Keratinocyte (primary cell): ENCODE measurements at regions not wholly inside any gene's neighbourhood (a gene's known extent, or its start where the extent isn't known, plus 50 kb on each side); places are given as distances from the start of the nearest gene placed in this dataset.

Experiments
- DNase-seq: peaks from one replicate; pipeline ENCODE4 v3.0.0-alpha.2; 2011; ENCODE audit warnings: low read depth, missing footprints, low spot score
- FAIRE-seq: peaks from 2 replicates; lab custom pipeline; 2011; peaks lifted over from hg19 to GRCh38; lab: Jason Lieb, UNC
- H2AFZ ChIP-seq: 2 replicates; pipeline ENCODE4 v1.6.0; 2012; ENCODE audit warnings: low read length, control low read depth, inconsistent platforms; ENCODE audit not compliant: control insufficient read depth
- H3K27ac ChIP-seq: 2 replicates; pipeline ENCODE4 v1.5.1; 2011; ENCODE audit warnings: low read length; ENCODE audit not compliant: control insufficient read depth, insufficient read depth
- H3K27me3 ChIP-seq: 3 replicates; pipeline ENCODE4 v1.6.0; 2011; ENCODE audit warnings: low read length; ENCODE audit not compliant: control insufficient read depth, insufficient read depth; ENCODE audit errors: extremely low read depth
- H3K36me3 ChIP-seq, 2 experiments: 2 replicates in 1 of 2; 3 replicates in 1 of 2; pipeline ENCODE4 v1.5.1; 2011; ENCODE audit warnings: low read length in 2 of 2, mild to moderate bottlenecking in 1 of 2; ENCODE audit not compliant: control insufficient read depth in 2 of 2, insufficient read depth in 2 of 2; ENCODE audit errors: extremely low read depth in 1 of 2
- H3K4me1 ChIP-seq: 3 replicates; pipeline ENCODE4 v1.5.1; 2011; ENCODE audit warnings: low read length; ENCODE audit not compliant: control insufficient read depth, insufficient read depth; ENCODE audit errors: extremely low read depth
- H3K4me2 ChIP-seq: 3 replicates; pipeline ENCODE4 v1.6.0; 2011; ENCODE audit warnings: low read depth, low read length; ENCODE audit not compliant: control insufficient read depth, insufficient read depth; ENCODE audit errors: extremely low read depth
- H3K4me3 ChIP-seq, 3 experiments: fragments of 200-600 bp in 1 of 3; sonication (generic) in 1 of 3; 2 replicates in 2 of 3; 3 replicates in 1 of 3; pipeline ENCODE4 v1.5.1; 2011 to 2016; ENCODE audit warnings: low read length in 3 of 3, mild to moderate bottlenecking in 3 of 3, control low read depth in 2 of 3, inconsistent platforms in 1 of 3, low read depth in 1 of 3, mixed read lengths in 1 of 3, mixed run types in 1 of 3, moderate library complexity in 1 of 3; ENCODE audit not compliant: control insufficient read depth in 2 of 3, insufficient read depth in 2 of 3; ENCODE audit errors: extremely low read depth in 1 of 3
- H3K79me2 ChIP-seq: 2 replicates; pipeline ENCODE4 v1.6.0; 2012; ENCODE audit warnings: low read length; ENCODE audit not compliant: control insufficient read depth, insufficient read depth
- H3K9ac ChIP-seq: 3 replicates; pipeline ENCODE4 v1.6.0; 2011; ENCODE audit warnings: low read length; ENCODE audit not compliant: control insufficient read depth, insufficient read depth; ENCODE audit errors: extremely low read depth
- H3K9me1 ChIP-seq: 3 replicates; pipeline ENCODE4 v1.6.0; 2011; ENCODE audit warnings: low read length; ENCODE audit not compliant: control insufficient read depth, insufficient read depth; ENCODE audit errors: extremely low read depth
- H3K9me3 ChIP-seq: 2 replicates; pipeline ENCODE4 v1.5.1; 2012; ENCODE audit warnings: low read depth, low read length; ENCODE audit not compliant: control insufficient read depth
- H4K20me1 ChIP-seq: 3 replicates; pipeline ENCODE4 v1.6.0; 2011; ENCODE audit warnings: low read length; ENCODE audit not compliant: control insufficient read depth, insufficient read depth; ENCODE audit errors: extremely low read depth
- CTCF ChIP-seq, 3 experiments: IDR thresholded peaks in 1 of 3; conservative IDR thresholded peaks in 1 of 3; optimal IDR thresholded peaks in 1 of 3; 2 replicates in 2 of 3; 3 replicates in 1 of 3; pipeline versions ENCODE3 to v1.5.1; 2011; ENCODE audit warnings: low read length in 3 of 3, mild to moderate bottlenecking in 3 of 3, moderate library complexity in 2 of 3, control low read depth in 1 of 3, inconsistent platforms in 1 of 3; ENCODE audit not compliant: insufficient read depth in 2 of 3; ENCODE audit errors: extremely low read depth in 1 of 3
- EZH2 ChIP-seq: IDR thresholded peaks from one replicate; pipeline ENCODE4 v1.6.1; 2012; ENCODE audit warnings: inconsistent platforms, mild to moderate bottlenecking, low read length, moderate library complexity
- dilution Hi-C: fragments of 300-500 bp; cut with MboI; formaldehyde crosslinking; loops from one replicate; pipeline ENCODE4 v1.7.0; 2020; ENCODE audit warnings: low sequenced_read_pairs; ENCODE audit not compliant: extremely low pct_ligation_motif_present

GRCh38 chr6:144617191-144617590 is 332.1 kb downstream of the UTRN start:
- DNase-seq: no peak
- H3K9me1 ChIP-seq: no peaks in the 10 kb centered on the region
- H3K4me3 ChIP-seq: no peak overlapping the region
- TF ChIP-seq CTCF (optimal IDR thresholded peaks at IDR 0.05 in 1 of 3, IDR thresholded peaks at IDR 0.05 in 1 of 3, conservative IDR thresholded peaks at IDR 0.05 in 1 of 3; ENCODE audit: extremely low read depth in 1 of 3, insufficient read depth in 2 of 3, low read length in 3 of 3) (no peak), EZH2 (no peak)
- no peak overlapping the region for H2AFZ ChIP-seq
- dilution Hi-C loops: no loop called here
- H3K9ac ChIP-seq: no peak overlapping the region
- H4K20me1 ChIP-seq: no peaks in the 10 kb centered on the region
- H3K4me2 ChIP-seq: no peak overlapping the region
- H3K27ac ChIP-seq: no peak overlapping the region
- no peaks in the 10 kb centered on the region for H3K4me1 ChIP-seq
- H3K36me3 ChIP-seq: no peaks in the 10 kb centered on the region
- H3K27me3 ChIP-seq: no peaks in the 10 kb centered on the region
- H3K9me3 ChIP-seq: no peaks in the 10 kb centered on the region
- no peaks in the 10 kb centered on the region for H3K79me2 ChIP-seq
- no peak for FAIRE-seq

- H3K4me3 ChIP-seq: no peak overlapping the region
- DNase-seq (no peak), FAIRE-seq (no peak)
- TF ChIP-seq CTCF (optimal IDR thresholded peaks at IDR 0.05 in 1 of 3, IDR thresholded peaks at IDR 0.05 in 1 of 3, conservative IDR thresholded peaks at IDR 0.05 in 1 of 3; ENCODE audit: extremely low read depth in 1 of 3, insufficient read depth in 2 of 3, low read length in 3 of 3) (no peak), EZH2 (no peak)
- H3K9me1 ChIP-seq: no peaks in the 10 kb centered on the region
- H2AFZ ChIP-seq: no peak overlapping the region
- H3K4me2 ChIP-seq: no peak overlapping the region
- no peaks in the 10 kb centered on the region for H3K4me1 ChIP-seq
- H3K27me3 ChIP-seq: no peaks in the 10 kb centered on the region
- no peaks in the 10 kb centered on the region for H3K9me3 ChIP-seq
- H4K20me1 ChIP-seq: no peaks in the 10 kb centered on the region
- no peak overlapping the region for H3K9ac ChIP-seq
- H3K79me2 ChIP-seq: no peaks in the 10 kb centered on the region
- no peak overlapping the region for H3K27ac ChIP-seq
- no peaks in the 10 kb centered on the region for H3K36me3 ChIP-seq
- dilution Hi-C loops: no loop called here
Measured at GRCh38 chr6:144617708-144618107, 332.6 kb downstream of the UTRN start.
